GM12865 (cell line): ENCODE measurements at regions not wholly inside any gene's neighbourhood (a gene's known extent, or its start where the extent isn't known, plus 50 kb on each side); places are given as distances from the start of the nearest gene placed in this dataset.

Source experiments
- DNase-seq: peaks from one replicate; pipeline ENCODE4 v3.0.0; 2010; ENCODE audit warnings: low read depth
- H3K4me3 ChIP-seq: 2 replicates; pipeline ENCODE4 v1.5.1; 2011; ENCODE audit warnings: mild to moderate bottlenecking, low read depth, low read length, control low read depth
- CTCF ChIP-seq: IDR thresholded peaks from 2 replicates; pipeline ENCODE4 v1.5.1; 2011; ENCODE audit warnings: low read length, control low read depth, low read depth, inconsistent platforms; ENCODE audit not compliant: insufficient read depth; ENCODE audit errors: missing control alignments

GRCh38 chr11:90449606-90450005 is 226.8 kb upstream of the CHORDC1 start:
- no peak for DNase-seq
- no peak for TF ChIP-seq CTCF
- no peak overlapping the region for H3K4me3 ChIP-seq

GRCh38 chr11:90448256-90448655 is 225.4 kb upstream of the CHORDC1 start:
- H3K4me3 ChIP-seq: no peak overlapping the region
- no peak for TF ChIP-seq CTCF
- DNase-seq: no peak

- H3K4me3 ChIP-seq: no peak overlapping the region
- no peak for TF ChIP-seq CTCF
- no peak for DNase-seq
Measured at GRCh38 chr11:90447618-90448017, 224.8 kb upstream of the CHORDC1 start.

GRCh38 chr11:90446207-90446606 is 223.4 kb upstream of the CHORDC1 start:
- no peak for TF ChIP-seq CTCF
- H3K4me3 ChIP-seq: no peak overlapping the region
- no peak for DNase-seq

- no peak overlapping the region for H3K4me3 ChIP-seq
- DNase-seq: no peak
- TF ChIP-seq CTCF: no peak
Measured at GRCh38 chr11:90438069-90438468, 215.2 kb upstream of the CHORDC1 start.

GRCh38 chr11:90434858-90435257 is 212.0 kb upstream of the CHORDC1 start:
- no peak overlapping the region for H3K4me3 ChIP-seq
- peak; percentile 7 for TF ChIP-seq CTCF
- peak; percentile 9 for DNase-seq

- no peak overlapping the region for H3K4me3 ChIP-seq
- DNase-seq: no peak
- no peak for TF ChIP-seq CTCF
Measured at GRCh38 chr11:90428836-90429235, 206.0 kb upstream of the CHORDC1 start.
